Esophagus muscularis mucosa (tissue), 4 donors: ENCODE measurements at regions not wholly inside any gene's neighbourhood (a gene's known extent, or its start where the extent isn't known, plus 50 kb on each side); places are given as distances from the start of the nearest gene placed in this dataset.

Experiments
- DNase-seq: peaks from one replicate; pipeline ENCODE4 v3.0.0-alpha.2; 2017; ENCODE audit errors: extremely low spot score
- H3K27ac ChIP-seq, 4 donors: fragments of 200-600 bp; sonication (generic); replicated peaks in 1 of 4; 1 replicate in 3 of 4; 2 replicates in 1 of 4; pipeline ENCODE4 v1.5.1; 2016 to 2019; ENCODE audit warnings: mild to moderate bottlenecking in 1 of 4
- H3K27me3 ChIP-seq, 4 donors: fragments of 200-600 bp; sonication (generic); one replicate each; pipeline versions ENCODE4 v1.5.1 to v1.6.0; 2016 to 2019
- H3K36me3 ChIP-seq, 4 donors: fragments of 200-600 bp; sonication (generic); one replicate each; pipeline ENCODE4 v1.5.1; 2016 to 2019
- H3K4me1 ChIP-seq, 4 donors: fragments of 200-600 bp; sonication (generic); one replicate each; pipeline ENCODE4 v1.5.1; 2016 to 2019
- H3K4me3 ChIP-seq, 4 donors: fragments of 200-600 bp; sonication (generic); 1 replicate in 2 of 4; 2 replicates in 2 of 4; pipeline ENCODE4 v1.5.1; 2016 to 2019; ENCODE audit warnings: mild to moderate bottlenecking in 4 of 4, moderate library complexity in 1 of 4
- H3K9me3 ChIP-seq, 4 donors: fragments of 200-600 bp; sonication (generic); 1 replicate in 3 of 4; 2 replicates in 1 of 4; pipeline ENCODE4 v1.5.1; 2016 to 2019
- EP300 ChIP-seq: sonication (generic); formaldehyde crosslinking; IDR thresholded peaks from one replicate; pipeline ENCODE4 v1.6.1; 2017; ENCODE audit warnings: antibody characterized with exemption
- POLR2A ChIP-seq: fragments of 450-650 bp; IDR thresholded peaks from one replicate; pipeline ENCODE4 v1.6.1; 2017; ENCODE audit warnings: antibody characterized with exemption, moderate library complexity, mild to moderate bottlenecking, low read depth
- POLR2AphosphoS5 ChIP-seq, 2 donors: sonication (generic); formaldehyde crosslinking; IDR thresholded peaks; one replicate each; pipeline ENCODE4 v1.6.1; 2017; ENCODE audit warnings: antibody characterized with exemption in 2 of 2
- WGBS: methylation state at CpG from one replicate; pipeline ENCODE4 v1.1.5; 2018; 5-methylcytosine and 5-hydroxymethylcytosine counted together
- intact Hi-C: fragments of 100-400 bp; cut with DNase I; formaldehyde crosslinking; loops from one replicate; pipeline ENCODE4 v1.15.1; 2023
- TF ChIP-seq, protein P1 (sequence below), 3 experiments: fragments of 200-600 bp in 2 of 3; fragments of 450-650 bp in 1 of 3; sonication (generic) in 2 of 3; IDR thresholded peaks; one replicate each; pipeline ENCODE4 v1.5.1; 2017 to 2019; ENCODE audit warnings: antibody characterized with exemption in 3 of 3, mild to moderate bottlenecking in 2 of 3, moderate library complexity in 1 of 3

DNA sequence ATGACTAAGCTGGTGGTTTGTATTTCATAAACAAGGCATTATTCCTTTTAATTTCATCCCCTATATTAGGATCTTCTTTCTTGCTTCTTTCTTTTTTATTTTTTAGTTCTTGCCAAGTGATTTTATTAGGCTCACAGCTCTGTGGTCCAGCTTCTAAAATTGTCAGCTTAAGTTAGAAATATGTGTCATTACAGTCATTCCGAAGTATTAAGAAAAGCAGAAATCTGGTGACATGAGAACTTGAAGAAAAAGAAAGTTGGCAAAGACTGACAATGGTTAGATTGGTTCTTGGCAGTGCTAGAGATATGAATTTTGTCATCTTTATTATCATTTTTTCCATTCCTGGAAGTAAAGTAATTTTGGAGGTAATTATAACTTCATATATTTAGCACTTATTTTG, 166.5 kb upstream of the PRR16 start:
- intact Hi-C loops = no loop called here
- Histone ChIP-seq H3K4me1 (no peaks in the 10 kb centered on the region), H3K9me3 (no peaks in the 10 kb centered on the region), H3K27me3 (no peaks in the 10 kb centered on the region), H3K27ac (no peak overlapping the region), H3K36me3 (no peaks in the 10 kb centered on the region), H3K4me3 (no peak overlapping the region)
- no peak for TF ChIP-seq EP300
- TF ChIP-seq POLR2A = no peak
- TF ChIP-seq, protein P1, sequence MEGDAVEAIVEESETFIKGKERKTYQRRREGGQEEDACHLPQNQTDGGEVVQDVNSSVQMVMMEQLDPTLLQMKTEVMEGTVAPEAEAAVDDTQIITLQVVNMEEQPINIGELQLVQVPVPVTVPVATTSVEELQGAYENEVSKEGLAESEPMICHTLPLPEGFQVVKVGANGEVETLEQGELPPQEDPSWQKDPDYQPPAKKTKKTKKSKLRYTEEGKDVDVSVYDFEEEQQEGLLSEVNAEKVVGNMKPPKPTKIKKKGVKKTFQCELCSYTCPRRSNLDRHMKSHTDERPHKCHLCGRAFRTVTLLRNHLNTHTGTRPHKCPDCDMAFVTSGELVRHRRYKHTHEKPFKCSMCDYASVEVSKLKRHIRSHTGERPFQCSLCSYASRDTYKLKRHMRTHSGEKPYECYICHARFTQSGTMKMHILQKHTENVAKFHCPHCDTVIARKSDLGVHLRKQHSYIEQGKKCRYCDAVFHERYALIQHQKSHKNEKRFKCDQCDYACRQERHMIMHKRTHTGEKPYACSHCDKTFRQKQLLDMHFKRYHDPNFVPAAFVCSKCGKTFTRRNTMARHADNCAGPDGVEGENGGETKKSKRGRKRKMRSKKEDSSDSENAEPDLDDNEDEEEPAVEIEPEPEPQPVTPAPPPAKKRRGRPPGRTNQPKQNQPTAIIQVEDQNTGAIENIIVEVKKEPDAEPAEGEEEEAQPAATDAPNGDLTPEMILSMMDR (IDR thresholded peaks at IDR 0.05) = no peak
- no peak for TF ChIP-seq POLR2AphosphoS5 (IDR thresholded peaks at IDR 0.05)
- DNase-seq = no peak
- 48% methylated on average over 1 of the region's 1 CpG for WGBS

DNA sequence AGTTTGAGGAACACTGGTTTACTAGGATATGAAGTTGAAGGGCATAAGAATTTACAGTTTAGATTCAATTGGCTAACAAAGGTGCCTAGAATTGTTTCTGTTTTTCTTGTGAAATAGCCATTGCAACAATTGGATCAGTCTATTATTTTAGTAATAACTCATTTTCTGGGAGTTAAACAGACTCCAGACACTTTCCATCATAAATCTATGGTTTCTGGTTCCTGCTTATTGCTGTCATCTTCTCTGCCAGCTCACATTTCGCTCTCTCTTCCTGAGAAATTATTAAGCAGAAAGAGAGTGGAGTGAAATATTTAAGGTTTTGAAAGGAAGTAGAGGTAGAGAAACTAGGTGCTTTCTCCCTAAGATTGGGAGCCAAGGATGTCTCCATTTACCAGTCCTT, 165.1 kb upstream of the PRR16 start:
- no peaks in the 10 kb centered on the region for H3K4me1 ChIP-seq
- DNase-seq = no peak
- 56% methylated on average over 1 of the region's 1 CpG for WGBS

DNA sequence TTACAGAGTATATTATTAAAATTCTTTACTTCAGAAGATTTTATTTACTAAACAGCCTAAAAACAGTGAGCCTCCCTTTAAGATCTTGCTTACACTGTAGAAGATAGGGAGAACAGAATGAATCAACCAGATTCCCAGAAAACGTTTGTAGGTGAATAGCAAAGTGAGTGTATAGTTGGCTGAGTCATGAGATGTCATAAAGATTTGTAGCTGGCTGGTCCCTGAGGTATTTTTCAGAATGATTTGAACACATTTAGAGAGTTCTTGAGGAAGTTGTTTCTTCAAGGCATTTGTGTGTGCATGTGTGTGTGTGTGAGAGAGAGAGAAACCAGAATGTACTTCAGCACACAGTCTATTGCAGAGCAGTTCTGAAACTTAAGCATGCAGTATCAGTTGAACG, 159.4 kb upstream of the PRR16 start:
- no peak overlapping the region for H3K4me3 ChIP-seq
- no peak for DNase-seq
- H3K27ac ChIP-seq = no peak overlapping the region
- no peaks in the 10 kb centered on the region for H3K9me3 ChIP-seq
- H3K36me3 ChIP-seq = no peaks in the 10 kb centered on the region
- WGBS = 28% methylated on average over 2 of the region's 2 CpGs
- TF ChIP-seq POLR2A (no peak), POLR2AphosphoS5 (IDR thresholded peaks at IDR 0.05) (no peak), EP300 (no peak)
- TF ChIP-seq, protein P1 (IDR thresholded peaks at IDR 0.05) = no peak
- no peaks in the 10 kb centered on the region for H3K27me3 ChIP-seq
- intact Hi-C loops = no loop called here
- H3K4me1 ChIP-seq = no peaks in the 10 kb centered on the region

More for the DNA sequence above, 165.1 kb upstream of the PRR16 start:
- no peaks in the 10 kb centered on the region for H3K27me3 ChIP-seq
- TF ChIP-seq POLR2A (no peak), POLR2AphosphoS5 (IDR thresholded peaks at IDR 0.05) (no peak), EP300 (no peak)
- TF ChIP-seq, protein P1 (IDR thresholded peaks at IDR 0.05) = no peak
- no peak overlapping the region for H3K4me3 ChIP-seq
- intact Hi-C loops = no loop called here
- H3K27ac ChIP-seq = no peak overlapping the region
- no peaks in the 10 kb centered on the region for H3K9me3 ChIP-seq
- H3K36me3 ChIP-seq = no peaks in the 10 kb centered on the region

DNA sequence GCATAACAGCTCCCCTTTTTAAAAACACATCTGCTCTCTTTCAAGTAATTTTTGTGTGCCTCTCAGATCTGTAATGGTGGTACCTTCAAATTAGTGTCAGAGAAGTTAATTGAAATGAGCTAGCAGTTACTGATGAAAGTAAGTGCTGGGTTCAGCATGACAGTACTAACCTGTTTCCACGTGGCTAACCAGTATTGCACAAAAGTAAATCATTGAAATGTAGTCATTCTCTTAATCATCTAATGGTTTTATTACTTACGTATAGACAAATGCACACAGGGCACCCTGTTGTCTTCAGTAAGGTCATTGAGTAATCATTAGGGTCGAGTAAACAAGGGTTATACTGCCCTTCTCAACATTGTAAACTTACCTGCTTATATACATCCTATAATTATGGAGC, 157.8 kb upstream of the PRR16 start:
- Histone ChIP-seq H3K4me1 (no peaks in the 10 kb centered on the region), H3K27ac (no peak overlapping the region), H3K9me3 (no peaks in the 10 kb centered on the region), H3K27me3 (no peaks in the 10 kb centered on the region), H3K36me3 (no peaks in the 10 kb centered on the region), H3K4me3 (no peak overlapping the region)
- intact Hi-C loops = no loop called here
- TF ChIP-seq, protein P1 (IDR thresholded peaks at IDR 0.05) = no peak
- TF ChIP-seq POLR2A (no peak), EP300 (no peak), POLR2AphosphoS5 (IDR thresholded peaks at IDR 0.05) (no peak)
- 55% methylated on average over 3 of the region's 3 CpGs for WGBS
- DNase-seq = no peak

DNA sequence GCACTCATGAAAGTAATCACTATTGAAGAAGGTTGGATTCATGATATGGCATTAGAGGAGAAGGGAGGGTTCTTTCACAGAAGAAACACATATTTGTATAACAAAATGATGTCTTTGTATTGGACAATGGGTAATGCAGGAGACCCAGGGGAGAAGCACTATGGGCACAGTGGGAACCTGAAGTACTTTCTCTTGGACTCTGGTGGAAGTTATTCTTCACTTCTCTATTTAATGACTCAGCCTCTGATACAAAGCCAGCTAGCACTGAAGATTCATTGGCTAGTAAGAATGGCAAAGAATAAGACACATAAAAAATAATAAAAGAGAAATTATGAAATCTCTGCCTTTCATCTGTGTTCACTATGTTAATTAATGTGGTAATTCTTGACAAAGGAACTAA, 149.9 kb upstream of the PRR16 start:
- no peaks in the 10 kb centered on the region for H3K27me3 ChIP-seq
- intact Hi-C loops = no loop called here
- no peak overlapping the region for H3K27ac ChIP-seq
- H3K36me3 ChIP-seq = no peaks in the 10 kb centered on the region
- TF ChIP-seq, protein P1 (IDR thresholded peaks at IDR 0.05) = no peak
- TF ChIP-seq EP300 (no peak), POLR2A (no peak), POLR2AphosphoS5 (IDR thresholded peaks at IDR 0.05) (no peak)
- DNase-seq = no peak
- no peaks in the 10 kb centered on the region for H3K4me1 ChIP-seq
- no peak overlapping the region for H3K4me3 ChIP-seq
- no peaks in the 10 kb centered on the region for H3K9me3 ChIP-seq
